Heart left ventricle (tissue), 13 donors: ENCODE measurements at regions not wholly inside any gene's neighbourhood (a gene's known extent, or its start where the extent isn't known, plus 50 kb on each side); places are given as distances from the start of the nearest gene placed in this dataset.

Source experiments
- POLR2A ChIP-seq, 2 donors: fragments of 450-650 bp; IDR thresholded peaks; one replicate each; pipeline ENCODE4 v1.6.1; 2017; ENCODE audit warnings: antibody characterized with exemption in 2 of 2, mild to moderate bottlenecking in 2 of 2, moderate library complexity in 2 of 2
- TF ChIP-seq, protein P1 (sequence below), 12 donors: fragments of 200-600 bp; sonication (generic) in 4 of 12; IDR thresholded peaks; one replicate each; pipeline versions ENCODE4 v1.5.0 to v1.8.0; 2018 to 2022; ENCODE audit warnings: antibody characterized with exemption in 12 of 12, mild to moderate bottlenecking in 5 of 12
- donor health status: ischemic (EF 13 %, LVEDD 7.1; RV severe dilation, severe dysfunction).
- donor health status: DM: no; HTN: yes; CAD: no.
- donor health status: DM: no; HTN: no; CAD: no.
- donor health status: ischemic (EF 25% LVEDD 6.9; RV normal size, moderate dysfunction).
- donor health status: ischemic (EF 25% LVEDD 5.7; RV mildly dilated, moderate dysfunction).
- donor health status: ischemic (EF 35%, LVEDD 5.7; RV mildly dilated, moderate dysfunction).
- donor health status: nonischemic (EF 11% LVEDD 7.7; RV severe dilation, severe dysfunction).
- donor health status: DM: yes; HTN: yes; CAD: no.
- donor health status: PGD.
- donor health status: ischemic (EF 29% LVEDD 5.4; RV normal size, mild dysfunction).
- donor health status: nonischemic (EF 23%, LVEDD 6.1; RV moderate dilation, normal function).

DNA sequence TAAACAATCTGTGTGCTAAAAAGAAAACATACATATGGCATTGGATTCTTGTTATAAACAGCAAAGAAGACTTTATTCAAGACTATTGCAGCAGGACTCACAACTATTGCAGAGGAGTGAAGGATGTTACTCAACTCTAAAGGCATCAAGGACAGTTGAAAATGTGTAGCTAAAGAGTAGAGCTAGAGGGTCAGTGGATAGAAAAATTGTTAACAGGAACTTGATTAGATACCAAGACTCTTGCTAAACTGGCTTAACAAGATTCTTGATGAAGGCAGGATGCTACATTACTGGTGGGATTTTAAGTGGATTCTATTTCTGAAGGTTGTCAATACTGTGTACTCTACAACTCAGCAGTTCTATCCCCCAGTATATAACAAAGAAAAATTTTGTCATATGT lies 1183.3 kb downstream of the SLITRK1 start:
- TF ChIP-seq, protein P1, sequence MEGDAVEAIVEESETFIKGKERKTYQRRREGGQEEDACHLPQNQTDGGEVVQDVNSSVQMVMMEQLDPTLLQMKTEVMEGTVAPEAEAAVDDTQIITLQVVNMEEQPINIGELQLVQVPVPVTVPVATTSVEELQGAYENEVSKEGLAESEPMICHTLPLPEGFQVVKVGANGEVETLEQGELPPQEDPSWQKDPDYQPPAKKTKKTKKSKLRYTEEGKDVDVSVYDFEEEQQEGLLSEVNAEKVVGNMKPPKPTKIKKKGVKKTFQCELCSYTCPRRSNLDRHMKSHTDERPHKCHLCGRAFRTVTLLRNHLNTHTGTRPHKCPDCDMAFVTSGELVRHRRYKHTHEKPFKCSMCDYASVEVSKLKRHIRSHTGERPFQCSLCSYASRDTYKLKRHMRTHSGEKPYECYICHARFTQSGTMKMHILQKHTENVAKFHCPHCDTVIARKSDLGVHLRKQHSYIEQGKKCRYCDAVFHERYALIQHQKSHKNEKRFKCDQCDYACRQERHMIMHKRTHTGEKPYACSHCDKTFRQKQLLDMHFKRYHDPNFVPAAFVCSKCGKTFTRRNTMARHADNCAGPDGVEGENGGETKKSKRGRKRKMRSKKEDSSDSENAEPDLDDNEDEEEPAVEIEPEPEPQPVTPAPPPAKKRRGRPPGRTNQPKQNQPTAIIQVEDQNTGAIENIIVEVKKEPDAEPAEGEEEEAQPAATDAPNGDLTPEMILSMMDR (IDR thresholded peaks at IDR 0.05): no peak
- no peak for TF ChIP-seq POLR2A (IDR thresholded peaks at IDR 0.05)
